ENCODE measurements at regions not wholly inside any gene's neighbourhood (a gene's known extent, or its start where the extent isn't known, plus 50 kb on each side); places are given as distances from the start of the nearest gene placed in this dataset.

DNA sequence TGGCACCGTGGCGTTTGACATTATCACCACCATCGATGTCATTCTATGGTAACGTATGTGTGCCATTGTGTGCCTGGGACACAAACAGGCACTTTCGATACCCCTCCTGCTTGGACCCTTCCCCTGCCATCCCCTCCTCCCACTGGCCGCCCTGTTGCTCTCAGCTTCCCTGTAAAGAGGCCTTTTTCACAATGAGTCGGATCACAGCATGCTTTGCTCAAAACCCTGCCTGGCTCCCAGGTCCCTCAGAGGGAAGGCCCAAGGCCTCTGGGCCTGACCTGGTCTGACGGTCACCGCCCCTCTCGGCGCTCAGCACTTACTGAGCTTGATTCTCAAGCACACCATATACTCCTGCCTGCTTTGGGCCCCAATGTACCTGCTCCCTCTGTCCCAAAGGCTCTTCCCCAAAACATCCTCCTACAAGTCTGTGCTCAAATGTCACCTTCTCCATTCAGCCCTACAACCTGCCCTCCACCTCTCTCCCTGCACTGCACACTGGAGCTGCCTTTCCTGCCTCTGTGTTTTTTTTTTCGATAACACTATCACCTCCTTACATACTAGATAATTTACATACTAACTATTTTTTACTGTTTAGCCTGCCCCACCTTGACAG is 303.8 kb downstream of the SOX9 start:
- ChIA-PET POLR2A (interaction anchor here (0.7 kb wide), 1 partner anchor 1004 kb away, joined by 6 read pairs; no protein-coding TSS in a partner anchor), CTCF (no interaction called here)
- H3K27ac ChIP-seq (ENCODE audit: low read depth, low read length), result no peak overlapping the region
- H3K4me3 ChIP-seq (ENCODE audit: low read depth, low read length), result no peak overlapping the region
- no peak for DNase-seq (ENCODE audit: low read depth, low spot score)
- no peak for TF ChIP-seq CTCF (IDR thresholded peaks at IDR 0.05; ENCODE audit: low read depth, low read length)
- no peaks in the 10 kb centered on the region for H3K27me3 ChIP-seq (ENCODE audit: control insufficient read depth, insufficient read depth, low read length)
- H3K9me3 ChIP-seq (ENCODE audit: control insufficient read depth, insufficient read depth, low read length), result no peaks in the 10 kb centered on the region

- H3K9me3 ChIP-seq (ENCODE audit: control insufficient read depth, insufficient read depth, low read length), result no peaks in the 10 kb centered on the region; the same call in 1 of the 2 replicates
- no peaks in the 10 kb centered on the region for H3K27me3 ChIP-seq (ENCODE audit: control insufficient read depth, insufficient read depth, low read length)
- CTCF ChIA-PET, result no interaction called here
- no peak for TF ChIP-seq CTCF (IDR thresholded peaks at IDR 0.05; ENCODE audit: low read depth, low read length)
- POLR2A ChIA-PET, result no interaction called here
- H3K4me3 ChIP-seq (ENCODE audit: low read depth, low read length), result no peak overlapping the region
- H3K27ac ChIP-seq (ENCODE audit: low read depth, low read length), result no peak overlapping the region
- no peak for DNase-seq (ENCODE audit: low read depth, low spot score)
Observed at GRCh38 chr17:72425133-72425793, 304.4 kb downstream of the SOX9 start.

DNA sequence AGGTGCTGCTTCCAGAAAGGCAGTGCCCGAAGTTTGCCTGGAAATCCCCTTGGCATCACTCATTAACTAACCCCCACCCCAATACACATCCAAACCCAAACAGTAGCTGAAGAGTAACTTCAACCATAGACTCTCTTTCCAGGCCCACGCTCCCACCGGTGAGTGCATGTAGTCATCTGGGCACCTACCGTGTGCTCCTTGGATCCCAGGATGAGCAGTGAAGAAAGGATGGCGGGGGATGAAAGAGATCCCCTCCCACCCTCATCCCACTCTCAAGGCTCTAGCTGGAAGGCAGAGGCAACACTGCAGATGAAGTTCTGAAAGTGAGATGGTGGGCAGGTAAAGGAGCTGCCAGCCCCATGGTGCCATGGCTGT is 305.0 kb downstream of the SOX9 start:
- Histone ChIP-seq H3K27ac (ENCODE audit: low read depth, low read length) (no peak overlapping the region), H3K4me3 (ENCODE audit: low read depth, low read length) (no peak overlapping the region), H3K9me3 (ENCODE audit: control insufficient read depth, insufficient read depth, low read length) (no peaks in the 10 kb centered on the region; the same call in 1 of the 2 replicates), H3K27me3 (ENCODE audit: control insufficient read depth, insufficient read depth, low read length) (no peaks in the 10 kb centered on the region)
- ChIA-PET CTCF (no interaction called here), POLR2A (no interaction called here)
- TF ChIP-seq CTCF (IDR thresholded peaks at IDR 0.05; ENCODE audit: low read depth, low read length), result no peak
- no peak for DNase-seq (ENCODE audit: low read depth, low spot score)

- no peak overlapping the region for H3K27ac ChIP-seq (ENCODE audit: low read depth, low read length)
- no peak for DNase-seq (ENCODE audit: low read depth, low spot score)
- no peaks in the 10 kb centered on the region for H3K27me3 ChIP-seq (ENCODE audit: control insufficient read depth, insufficient read depth, low read length)
- ChIA-PET CTCF (no interaction called here), POLR2A (no interaction called here)
- TF ChIP-seq CTCF (IDR thresholded peaks at IDR 0.05; ENCODE audit: low read depth, low read length), result no peak
- no peaks in the 10 kb centered on the region; the same call in 1 of the 2 replicates for H3K9me3 ChIP-seq (ENCODE audit: control insufficient read depth, insufficient read depth, low read length)
- no peak overlapping the region for H3K4me3 ChIP-seq (ENCODE audit: low read depth, low read length)
Observed at GRCh38 chr17:72426321-72426720, 305.5 kb downstream of the SOX9 start.

DNA sequence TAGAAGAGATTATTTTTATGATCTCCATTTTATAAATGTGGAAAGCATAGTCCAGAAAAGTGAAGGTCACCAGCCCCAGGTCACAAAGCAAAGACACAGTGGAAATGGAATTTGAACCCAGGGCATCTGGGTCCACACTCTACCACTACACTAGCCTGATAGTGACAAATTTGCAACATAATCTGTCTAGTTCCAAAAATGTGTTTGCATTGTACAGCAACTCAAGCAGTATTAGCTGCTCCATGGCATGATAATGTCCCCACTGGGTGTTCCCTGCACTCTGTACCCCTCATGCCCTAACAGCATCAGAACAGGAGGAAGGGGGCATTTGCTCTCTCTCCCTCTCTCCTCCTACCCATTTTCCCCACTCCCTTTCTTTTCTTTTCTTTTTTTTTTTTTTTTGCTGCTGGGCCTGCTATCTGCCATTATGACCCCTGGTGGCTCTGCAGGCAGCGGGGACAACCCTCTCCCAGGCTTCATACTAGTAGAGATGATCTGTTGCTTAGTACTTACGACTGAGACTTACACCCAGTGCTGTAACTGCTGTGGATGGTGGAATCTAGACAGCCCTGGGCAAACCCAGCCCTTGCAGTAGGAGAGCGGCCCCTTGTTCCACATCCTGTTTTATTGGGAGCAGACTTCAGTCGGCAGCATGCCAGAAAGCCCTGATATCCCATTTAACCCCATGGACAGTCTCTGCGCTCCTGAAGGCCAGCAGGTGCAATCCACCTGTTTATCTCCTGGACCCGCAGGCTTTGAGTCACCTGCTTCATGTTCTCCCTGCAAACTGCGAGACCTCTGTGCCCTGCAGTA is 306.3 kb downstream of the SOX9 start:
- POLR2A ChIA-PET, result interaction anchor here (0.7 kb wide), 1 partner anchor 18 kb away, joined by 6 read pairs; no protein-coding TSS in a partner anchor
- CTCF ChIA-PET, result no interaction called here
- no peak overlapping the region for H3K4me3 ChIP-seq (ENCODE audit: low read depth, low read length)
- TF ChIP-seq CTCF (IDR thresholded peaks at IDR 0.05; ENCODE audit: low read depth, low read length), result no peak
- no peak overlapping the region for H3K27ac ChIP-seq (ENCODE audit: low read depth, low read length)
- no peaks in the 10 kb centered on the region; the same call in 1 of the 2 replicates for H3K9me3 ChIP-seq (ENCODE audit: control insufficient read depth, insufficient read depth, low read length)
- H3K27me3 ChIP-seq (ENCODE audit: control insufficient read depth, insufficient read depth, low read length), result no peaks in the 10 kb centered on the region
- no peak for DNase-seq (ENCODE audit: low read depth, low spot score)
